SK-N-SH treated with all-trans-retinoic acid at 6 μM for 48 hours (cell line): ENCODE measurements at regions not wholly inside any gene's neighbourhood (a gene's known extent, or its start where the extent isn't known, plus 50 kb on each side); places are given as distances from the start of the nearest gene placed in this dataset.

Experiments
- BACH2 ChIP-seq: fragments of 250-450 bp; sonication (Bioruptor Pico); IDR thresholded peaks from 2 replicates; pipeline ENCODE4 v1.9.0; 2021; ENCODE audit warnings: mild to moderate bottlenecking, borderline replicate concordance
- CREB5 ChIP-seq: fragments of 250-450 bp; sonication (Bioruptor Pico); IDR thresholded peaks from 2 replicates; pipeline ENCODE4 v1.5.1; 2020; ENCODE audit warnings: low read depth, mild to moderate bottlenecking, moderate library complexity
- GLIS3 ChIP-seq: fragments of 250-450 bp; sonication (Bioruptor Pico); IDR thresholded peaks from 2 replicates; pipeline ENCODE4 v1.5.0; 2020; ENCODE audit warnings: mild to moderate bottlenecking, moderate library complexity
- ISL1 ChIP-seq: fragments of 250-450 bp; sonication (Bioruptor Pico); IDR thresholded peaks from 2 replicates; pipeline ENCODE4 v2.1.2; 2022; ENCODE audit warnings: mild to moderate bottlenecking, moderate library complexity
- OSR1 ChIP-seq: fragments of 250-450 bp; sonication (Bioruptor Pico); IDR thresholded peaks from 2 replicates; pipeline ENCODE4 v1.8.0; 2022; ENCODE audit warnings: moderate library complexity, mild to moderate bottlenecking, inconsistent platforms
- PPARA ChIP-seq: fragments of 250-450 bp; sonication (Bioruptor Pico); IDR thresholded peaks from 2 replicates; pipeline ENCODE4 v1.5.0; 2020; ENCODE audit warnings: mild to moderate bottlenecking, borderline replicate concordance
- RARB ChIP-seq: fragments of 250-450 bp; sonication (Bioruptor Pico); IDR thresholded peaks from 2 replicates; pipeline ENCODE4 v1.8.0; 2021; ENCODE audit warnings: mild to moderate bottlenecking, moderate library complexity
- TCF4 ChIP-seq: fragments of 250-450 bp; sonication (Bioruptor Pico); IDR thresholded peaks from 2 replicates; pipeline ENCODE4 v1.8.0; 2021; ENCODE audit warnings: mild to moderate bottlenecking, moderate library complexity, borderline replicate concordance
- ZC3H10 ChIP-seq: fragments of 250-450 bp; sonication (Bioruptor Pico); IDR thresholded peaks from 2 replicates; pipeline ENCODE4 v1.5.1; 2021; ENCODE audit warnings: mild to moderate bottlenecking, moderate library complexity
- ZFP30 ChIP-seq: fragments of 450-650 bp; formaldehyde crosslinking; IDR thresholded peaks from 2 replicates; pipeline ENCODE4 v1.5.0; 2022; ENCODE audit warnings: mild to moderate bottlenecking, moderate library complexity
- ZNF8 ChIP-seq: fragments of 450-650 bp; formaldehyde crosslinking; IDR thresholded peaks from 2 replicates; pipeline ENCODE4 v1.5.0; 2020; ENCODE audit warnings: mild to moderate bottlenecking, moderate library complexity
- TF ChIP-seq, protein P1 (sequence below): fragments of 250-450 bp; sonication (Bioruptor Pico); IDR thresholded peaks from 2 replicates; pipeline ENCODE4 v1.8.0; 2021; ENCODE audit warnings: low read depth, mild to moderate bottlenecking, moderate library complexity, borderline replicate concordance
- TF ChIP-seq, protein P2 (sequence below): fragments of 250-450 bp; sonication (Bioruptor Pico); IDR thresholded peaks from 2 replicates; pipeline ENCODE4 v1.8.0; 2020; ENCODE audit warnings: mild to moderate bottlenecking, moderate library complexity, borderline replicate concordance

DNA sequence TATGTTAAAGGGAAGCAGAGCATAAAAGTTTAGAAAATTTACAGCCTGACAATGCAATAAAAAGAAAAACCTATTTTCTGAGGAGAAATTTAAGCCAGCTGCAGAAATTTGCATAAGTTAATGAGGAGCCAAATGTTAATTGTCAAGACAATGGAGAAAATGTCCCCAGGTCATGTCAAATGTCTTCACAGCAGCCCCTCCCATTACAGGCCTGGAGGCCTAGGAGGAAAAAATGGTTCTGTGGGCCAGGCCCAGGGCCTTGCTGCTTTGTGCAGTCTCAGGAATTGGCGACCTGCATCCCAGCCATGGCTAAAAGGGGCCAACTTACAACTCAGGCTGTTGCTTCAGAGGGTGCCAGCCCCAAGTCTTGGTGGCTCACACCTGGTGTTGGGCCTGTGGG, 275.4 kb upstream of the RPS6KA3 start:
- TF ChIP-seq ISL1 (no peak), BACH2 (CRISPR knock-in tag) (no peak), OSR1 (CRISPR knock-in tag) (no peak), RARB (no peak), TCF4 (CRISPR knock-in tag) (no peak), GLIS3 (CRISPR knock-in tag) (no peak), ZFP30 (CRISPR knock-in tag) (no peak), ZC3H10 (no peak), PPARA (CRISPR knock-in tag) (no peak), CREB5 (CRISPR knock-in tag) (no peak), ZNF8 (CRISPR knock-in tag) (no peak)
- TF ChIP-seq, protein P1, sequence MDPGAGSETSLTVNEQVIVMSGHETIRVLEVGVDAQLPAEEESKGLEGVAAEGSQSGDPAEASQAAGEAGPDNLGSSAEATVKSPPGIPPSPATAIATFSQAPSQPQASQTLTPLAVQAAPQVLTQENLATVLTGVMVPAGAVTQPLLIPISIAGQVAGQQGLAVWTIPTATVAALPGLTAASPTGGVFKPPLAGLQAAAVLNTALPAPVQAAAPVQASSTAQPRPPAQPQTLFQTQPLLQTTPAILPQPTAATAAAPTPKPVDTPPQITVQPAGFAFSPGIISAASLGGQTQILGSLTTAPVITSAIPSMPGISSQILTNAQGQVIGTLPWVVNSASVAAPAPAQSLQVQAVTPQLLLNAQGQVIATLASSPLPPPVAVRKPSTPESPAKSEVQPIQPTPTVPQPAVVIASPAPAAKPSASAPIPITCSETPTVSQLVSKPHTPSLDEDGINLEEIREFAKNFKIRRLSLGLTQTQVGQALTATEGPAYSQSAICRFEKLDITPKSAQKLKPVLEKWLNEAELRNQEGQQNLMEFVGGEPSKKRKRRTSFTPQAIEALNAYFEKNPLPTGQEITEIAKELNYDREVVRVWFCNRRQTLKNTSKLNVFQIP (CRISPR knock-in tag) = no peak
- TF ChIP-seq, protein P2, sequence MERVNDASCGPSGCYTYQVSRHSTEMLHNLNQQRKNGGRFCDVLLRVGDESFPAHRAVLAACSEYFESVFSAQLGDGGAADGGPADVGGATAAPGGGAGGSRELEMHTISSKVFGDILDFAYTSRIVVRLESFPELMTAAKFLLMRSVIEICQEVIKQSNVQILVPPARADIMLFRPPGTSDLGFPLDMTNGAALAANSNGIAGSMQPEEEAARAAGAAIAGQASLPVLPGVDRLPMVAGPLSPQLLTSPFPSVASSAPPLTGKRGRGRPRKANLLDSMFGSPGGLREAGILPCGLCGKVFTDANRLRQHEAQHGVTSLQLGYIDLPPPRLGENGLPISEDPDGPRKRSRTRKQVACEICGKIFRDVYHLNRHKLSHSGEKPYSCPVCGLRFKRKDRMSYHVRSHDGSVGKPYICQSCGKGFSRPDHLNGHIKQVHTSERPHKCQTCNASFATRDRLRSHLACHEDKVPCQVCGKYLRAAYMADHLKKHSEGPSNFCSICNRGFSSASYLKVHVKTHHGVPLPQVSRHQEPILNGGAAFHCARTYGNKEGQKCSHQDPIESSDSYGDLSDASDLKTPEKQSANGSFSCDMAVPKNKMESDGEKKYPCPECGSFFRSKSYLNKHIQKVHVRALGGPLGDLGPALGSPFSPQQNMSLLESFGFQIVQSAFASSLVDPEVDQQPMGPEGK (CRISPR knock-in tag) = no peak
